Femur (tissue), 1 donor: ENCODE measurements at regions not wholly inside any gene's neighbourhood (a gene's known extent, or its start where the extent isn't known, plus 50 kb on each side); places are given as distances from the start of the nearest gene placed in this dataset.
A peak's percentile ranks its signal among the peaks of the same experiment; 100 is the strongest.

Source experiments
- DNase-seq: peaks from one replicate; pipeline ENCODE4 v3.0.0-alpha.2; 2017

DNA sequence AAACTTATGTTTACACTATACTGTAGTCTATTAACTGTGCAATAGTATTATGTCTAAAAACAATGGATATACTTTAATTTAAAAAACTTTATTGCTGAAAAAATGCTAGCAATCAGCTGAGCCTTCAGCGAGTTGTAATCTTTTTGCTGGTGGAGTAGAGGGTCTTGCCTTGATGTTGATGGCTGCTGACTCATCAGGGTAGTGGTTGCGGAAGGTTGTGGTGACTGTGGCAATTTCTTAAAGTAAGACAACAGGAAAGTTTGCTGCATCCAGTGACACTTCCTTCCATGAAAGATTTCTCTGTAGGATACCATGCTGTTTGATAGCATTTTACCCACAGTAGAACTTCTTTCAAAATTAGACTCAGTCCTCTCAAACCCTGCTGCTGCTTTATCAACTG, 234.7 kb upstream of the CSF3R start:
- no peak for DNase-seq

DNA sequence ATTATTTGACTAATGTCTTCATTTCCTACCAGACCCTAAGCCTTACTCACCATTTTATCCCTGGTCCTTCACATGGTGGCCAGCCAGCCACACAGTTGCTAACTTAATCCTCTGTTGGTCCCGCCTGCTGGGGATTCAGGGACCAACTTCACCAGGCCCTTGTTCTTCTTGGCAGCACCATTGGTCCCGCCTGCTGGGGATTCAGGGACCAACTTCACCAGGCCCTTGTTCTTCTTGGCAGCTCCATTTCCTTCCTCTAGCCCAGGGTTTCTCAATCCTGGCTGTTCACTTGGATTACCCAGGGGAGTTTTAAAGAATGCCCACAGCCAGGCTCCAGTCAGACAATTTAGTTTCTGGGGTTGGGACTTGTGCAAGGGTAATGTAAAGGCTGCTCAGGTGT, 233.1 kb upstream of the CSF3R start:
- no peak for DNase-seq

DNA sequence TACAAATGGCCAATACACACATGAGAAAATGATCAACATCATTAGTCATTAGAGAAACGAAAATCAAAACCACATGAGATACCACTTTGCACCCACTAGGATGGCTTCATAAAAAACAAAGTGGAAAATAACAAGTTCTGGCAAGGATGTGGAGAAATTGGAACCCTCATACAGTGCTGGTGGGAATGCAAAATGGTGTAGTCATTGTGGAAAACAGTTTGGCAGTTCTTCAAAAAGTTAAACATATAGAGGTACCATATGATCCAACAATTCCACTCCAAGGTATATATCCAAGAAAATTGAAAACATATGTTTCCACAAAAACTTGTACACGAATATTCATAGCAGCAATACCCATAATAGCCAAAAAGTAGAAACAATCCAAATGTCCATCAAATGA, 231.6 kb upstream of the CSF3R start:
- no peak for DNase-seq

DNA sequence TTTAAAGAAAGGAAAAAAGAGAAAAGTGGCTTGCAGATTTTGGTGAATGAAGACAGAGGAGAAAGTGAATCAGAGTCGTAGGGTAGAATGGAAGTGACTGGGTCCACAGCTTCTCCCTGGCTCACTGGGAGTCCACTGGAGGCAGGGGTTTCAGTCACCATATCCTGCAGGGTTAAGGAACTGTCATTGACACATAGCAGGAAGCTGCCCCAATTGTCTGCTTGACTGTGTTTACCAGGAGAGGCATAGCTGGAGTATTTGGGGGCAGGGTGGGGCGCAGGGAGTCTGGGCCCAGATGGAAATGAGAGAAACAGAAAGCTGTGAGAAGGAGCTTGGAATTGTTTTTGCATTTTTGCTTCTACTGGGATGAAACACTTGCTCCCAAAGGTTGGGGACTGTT, 228.8 kb upstream of the CSF3R start:
- no peak for DNase-seq

DNA sequence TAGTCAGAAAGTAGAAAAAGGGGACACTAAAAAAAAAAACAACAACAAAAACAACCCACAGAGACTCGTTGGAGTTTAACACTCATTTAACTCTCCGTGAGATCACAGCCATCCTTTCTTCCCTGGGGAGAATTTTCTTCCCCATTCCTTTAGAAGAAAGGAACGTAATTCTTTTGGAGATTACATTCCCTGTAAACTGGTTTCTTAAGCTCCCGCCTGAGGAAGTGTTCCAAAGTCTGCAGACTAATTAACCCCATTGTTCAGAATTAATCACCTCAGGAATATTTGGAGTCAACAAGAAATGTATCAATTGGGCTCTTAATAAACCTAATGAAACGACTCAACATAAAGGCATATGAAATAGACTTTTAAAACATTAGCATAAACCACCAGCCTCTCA, 228.2 kb upstream of the CSF3R start:
- no peak for DNase-seq

DNA sequence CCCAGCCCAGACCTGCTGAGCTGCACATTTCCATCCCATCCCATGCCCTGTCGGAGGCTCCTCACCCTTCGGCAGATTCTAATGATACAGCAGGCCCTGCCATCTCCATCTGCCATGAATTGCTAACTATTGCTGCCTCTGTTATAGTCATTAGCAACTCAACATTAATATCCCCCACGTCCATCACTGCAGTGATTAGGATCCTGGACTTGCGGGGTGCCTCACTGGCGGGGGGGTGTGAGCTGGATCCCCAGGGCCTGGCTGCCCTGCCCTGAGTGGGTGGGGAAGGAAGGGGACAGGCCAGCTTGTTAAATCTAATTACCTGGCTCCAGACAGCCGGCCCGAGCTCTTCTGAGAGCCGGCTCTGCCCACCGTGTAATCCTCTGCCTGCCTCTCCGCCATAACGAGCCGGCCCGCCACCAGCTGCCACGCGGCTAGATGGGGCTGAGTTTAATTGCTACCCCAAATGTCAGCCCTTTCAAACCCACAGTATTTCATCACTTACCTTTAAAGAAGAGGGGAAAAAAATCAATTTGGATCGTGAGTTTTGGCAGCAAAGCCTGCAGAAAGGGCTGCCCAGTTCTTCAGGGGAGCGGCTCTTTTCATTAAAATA, 227.3 kb upstream of the CSF3R start:
- peak; percentile 48 for DNase-seq

DNA sequence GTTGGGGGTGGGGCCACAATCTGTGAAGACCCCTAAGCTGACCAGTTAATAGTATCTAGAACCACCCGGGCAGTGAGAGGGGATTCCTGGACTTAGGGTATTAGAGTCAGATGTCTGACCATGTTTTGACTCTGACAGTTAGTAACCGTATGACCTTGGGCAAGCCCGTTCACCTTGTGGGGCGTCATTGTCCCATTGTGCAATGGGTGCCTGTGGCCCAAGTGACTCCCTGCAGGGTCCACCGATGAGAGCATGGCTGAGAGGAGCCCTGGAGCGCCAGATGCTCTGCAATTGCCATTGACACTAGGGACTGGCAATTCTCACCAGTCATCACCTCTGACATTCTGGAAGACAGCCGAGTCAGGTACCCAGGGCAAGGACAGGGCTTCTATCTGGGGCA, 225.9 kb upstream of the CSF3R start:
- DNase-seq, result no peak

DNA sequence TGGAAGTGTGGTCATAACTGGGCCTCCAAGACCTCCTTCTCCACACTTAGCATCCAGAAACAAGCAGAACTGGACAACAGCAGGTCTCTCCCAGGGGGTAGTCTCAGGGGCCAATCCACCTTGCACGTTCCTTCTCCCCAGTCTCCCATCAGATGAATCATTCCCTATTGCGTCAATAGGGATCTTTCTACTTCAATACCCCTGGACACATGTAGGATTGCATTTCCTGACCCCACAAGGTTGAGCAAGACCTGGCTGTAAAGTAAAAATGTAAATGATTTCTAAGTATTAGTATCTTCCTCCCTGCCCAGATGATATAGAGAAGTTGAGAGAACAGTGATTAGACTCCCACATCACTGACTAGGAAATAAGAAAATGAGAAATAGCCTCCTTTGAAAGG, 224.5 kb upstream of the CSF3R start:
- DNase-seq, result no peak

DNA sequence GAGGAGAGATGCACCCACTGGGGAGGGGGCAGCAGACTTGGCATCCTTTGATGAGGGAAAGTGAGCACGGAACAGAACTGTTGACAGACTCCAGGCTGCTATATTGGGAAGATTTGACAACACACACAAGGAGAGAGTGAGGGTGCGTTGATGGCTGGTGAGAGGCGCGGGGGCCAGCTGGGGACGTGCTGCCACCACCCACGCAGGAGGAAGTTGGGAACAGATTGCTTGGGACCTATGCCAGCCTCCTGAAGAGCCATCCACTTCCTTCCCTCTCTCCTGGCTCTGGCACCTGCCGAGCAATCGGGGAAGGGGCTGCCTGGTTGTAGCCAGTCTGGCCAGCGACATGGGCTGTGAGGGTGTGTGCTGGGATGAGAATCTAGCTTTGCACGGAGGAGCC, 223.7 kb upstream of the CSF3R start:
- no peak for DNase-seq

DNA sequence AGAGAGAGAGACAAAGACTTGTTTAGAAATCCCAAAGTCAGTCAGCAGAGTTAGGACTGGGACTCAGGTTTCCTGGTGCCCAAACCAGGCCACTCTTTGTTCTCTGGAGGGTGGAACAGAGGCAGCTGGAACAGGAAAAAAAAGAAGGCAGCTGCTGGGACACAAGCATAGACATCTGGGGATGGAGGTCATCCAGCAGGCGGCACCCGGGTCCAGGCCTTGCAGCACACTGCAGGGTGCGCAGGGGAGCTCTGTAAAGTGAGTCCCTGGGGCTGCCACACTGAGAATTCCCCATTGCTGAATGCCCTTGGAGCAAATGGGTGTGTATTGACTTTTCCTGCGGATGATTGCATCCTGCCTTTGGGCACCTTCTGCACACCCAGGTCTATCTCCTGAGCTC, 222.9 kb upstream of the CSF3R start:
- DNase-seq, result no peak

DNA sequence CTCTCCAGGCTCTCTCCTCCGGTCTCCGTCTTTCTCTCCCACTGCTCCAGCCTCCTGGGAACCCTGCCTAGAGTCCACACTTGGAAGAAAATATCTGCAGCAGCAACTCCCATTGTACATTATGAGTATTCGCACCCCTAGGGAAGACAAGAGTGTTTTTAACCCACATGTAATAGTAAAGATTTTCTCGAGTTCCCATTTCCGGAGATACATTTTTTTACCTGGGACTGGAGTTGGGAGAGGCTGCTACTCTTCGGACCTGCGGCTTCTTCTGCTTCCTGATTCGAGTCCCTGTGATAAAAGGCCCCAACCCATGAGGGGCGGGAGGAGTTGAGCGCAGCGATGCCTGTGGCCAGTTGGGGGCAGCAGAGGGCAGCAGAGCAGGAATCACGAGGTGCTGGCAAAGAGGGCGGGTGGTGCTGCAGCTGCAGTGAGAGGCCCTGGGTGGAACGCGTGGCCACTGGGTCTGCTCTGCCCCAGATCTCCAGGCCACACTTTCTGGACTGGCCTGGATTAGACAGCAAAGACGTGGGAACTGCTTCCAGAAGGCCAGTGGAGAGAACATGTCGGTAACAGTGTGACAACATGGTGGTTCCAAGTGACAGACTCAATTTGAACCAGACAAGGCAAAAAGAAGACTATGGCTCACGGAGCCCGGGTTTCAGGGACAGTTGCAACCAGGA, 221.0 kb upstream of the CSF3R start:
- peak; percentile 86 for DNase-seq

DNA sequence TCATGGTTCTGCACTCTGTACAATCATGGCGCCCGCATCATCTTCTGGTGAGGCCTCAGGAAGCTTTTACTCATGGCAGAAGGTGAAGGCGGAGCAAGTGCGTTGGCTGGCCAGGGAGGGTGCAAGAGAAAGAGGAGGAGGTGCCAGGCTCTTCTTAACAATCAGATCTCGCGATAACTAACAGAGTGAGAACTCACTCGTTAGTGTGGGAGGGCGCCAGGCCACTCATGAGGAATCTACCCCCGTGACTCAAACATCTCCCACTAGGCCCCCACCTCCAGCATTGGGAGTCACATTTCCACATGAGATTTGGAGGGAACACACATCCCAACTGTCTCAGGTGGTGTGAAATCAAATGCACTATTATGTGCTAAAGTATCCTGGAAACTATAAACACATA, 220.2 kb upstream of the CSF3R start:
- DNase-seq, result no peak

DNA sequence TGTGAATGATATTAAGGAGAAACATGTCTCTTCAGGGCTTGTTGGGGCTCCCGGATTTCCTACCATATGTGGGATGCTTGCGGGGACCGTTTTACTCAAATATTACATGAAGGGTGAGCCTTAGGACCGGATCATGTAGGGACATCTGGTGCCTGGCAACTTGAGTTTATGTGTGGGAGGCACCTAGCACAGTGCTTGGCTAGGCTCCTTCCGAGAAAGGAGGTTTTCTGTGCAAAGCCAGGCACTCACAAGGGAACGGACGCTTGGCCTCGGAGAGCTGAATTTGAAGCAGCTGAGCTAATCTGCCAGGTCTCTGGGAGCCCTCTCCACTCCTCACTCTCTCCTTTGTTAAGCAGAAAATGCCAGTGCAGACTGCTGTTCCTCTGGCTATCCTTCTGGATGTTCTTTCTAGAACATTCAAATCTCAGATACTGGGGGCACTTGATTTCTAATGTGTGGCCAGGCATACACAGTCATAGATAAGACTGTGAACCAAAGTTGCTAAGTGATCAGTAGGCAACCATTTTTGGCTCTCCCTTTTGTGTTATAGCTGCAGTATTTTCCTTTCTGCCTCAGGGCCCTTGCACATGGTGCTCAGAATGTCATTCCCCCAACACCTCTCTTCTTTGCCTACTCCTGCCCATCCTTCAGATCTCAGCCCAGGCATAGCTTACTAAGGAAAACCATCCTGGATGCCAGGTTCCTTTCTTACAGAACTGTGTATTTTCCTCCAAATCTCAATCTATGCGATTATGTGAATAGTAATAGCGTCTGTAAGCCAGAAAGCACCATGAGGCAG, 216.6 kb upstream of the CSF3R start:
- no peak for DNase-seq

DNA sequence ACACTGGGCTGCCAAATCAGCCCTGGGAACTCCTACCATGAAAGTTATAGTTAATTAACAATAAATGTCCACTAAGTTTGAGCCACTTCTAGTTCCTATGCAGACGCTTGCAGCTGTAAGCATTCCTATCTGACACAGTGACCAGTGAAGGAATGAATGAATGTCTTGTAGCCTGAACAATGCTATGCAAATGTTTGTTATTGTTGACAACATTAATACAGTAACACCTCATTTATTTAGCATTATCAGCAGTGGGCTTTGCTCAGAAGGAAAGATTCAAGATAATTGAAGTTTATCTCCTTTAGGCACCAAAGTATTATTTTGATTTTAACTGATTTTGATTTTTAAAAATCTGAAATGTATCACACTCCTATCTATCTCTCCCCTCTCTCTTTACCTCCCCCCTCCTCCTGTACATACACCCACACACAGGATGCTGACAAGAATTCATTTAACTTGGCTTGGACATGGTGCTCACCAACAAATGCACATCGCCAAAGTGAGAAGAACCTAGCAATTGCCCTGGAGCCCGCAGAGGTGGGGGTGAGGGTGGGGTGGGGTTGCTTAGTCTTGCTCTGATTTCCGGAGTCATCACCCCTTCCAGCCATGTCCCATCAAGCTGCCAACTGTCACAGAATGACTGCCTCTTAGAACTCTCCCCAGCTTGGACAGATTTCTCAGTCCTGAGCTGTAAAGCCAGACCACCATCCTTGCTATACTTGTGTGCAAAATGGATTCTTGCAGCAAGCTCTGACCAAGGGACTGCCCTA, 215.3 kb upstream of the CSF3R start:
- DNase-seq, result no peak

DNA sequence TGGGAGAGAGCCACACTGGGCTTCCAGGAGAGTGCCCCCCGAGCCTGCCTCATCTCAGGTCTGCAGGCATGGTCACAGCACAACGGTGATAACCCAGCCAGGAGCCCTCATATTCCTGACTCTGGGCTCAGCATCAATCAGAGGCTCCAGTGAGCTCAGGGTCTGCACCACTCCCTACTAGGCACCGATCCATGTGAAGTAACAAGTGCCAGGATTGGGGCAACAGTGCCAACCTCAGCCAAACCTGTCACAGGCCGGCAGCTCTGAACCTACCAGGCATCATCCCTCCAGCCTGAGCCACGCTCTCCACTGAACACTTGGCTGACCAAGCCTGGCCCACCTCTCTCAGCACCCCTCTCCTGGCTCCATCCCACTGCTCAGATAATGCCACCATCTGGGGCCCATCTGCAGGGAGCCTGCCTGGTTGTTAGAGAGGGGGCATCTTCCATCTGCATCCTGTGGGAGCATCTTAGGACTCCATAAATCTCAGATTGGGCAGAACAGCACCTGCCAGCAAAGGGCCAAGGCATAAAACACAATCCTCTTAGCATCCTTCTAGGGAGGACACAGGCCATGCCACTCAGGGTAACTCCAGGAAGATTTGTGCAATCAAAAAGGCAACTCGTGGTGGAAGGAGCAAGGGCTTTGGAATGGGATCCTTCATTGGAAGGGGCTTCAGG, 213.7 kb upstream of the CSF3R start:
- no peak for DNase-seq

DNA sequence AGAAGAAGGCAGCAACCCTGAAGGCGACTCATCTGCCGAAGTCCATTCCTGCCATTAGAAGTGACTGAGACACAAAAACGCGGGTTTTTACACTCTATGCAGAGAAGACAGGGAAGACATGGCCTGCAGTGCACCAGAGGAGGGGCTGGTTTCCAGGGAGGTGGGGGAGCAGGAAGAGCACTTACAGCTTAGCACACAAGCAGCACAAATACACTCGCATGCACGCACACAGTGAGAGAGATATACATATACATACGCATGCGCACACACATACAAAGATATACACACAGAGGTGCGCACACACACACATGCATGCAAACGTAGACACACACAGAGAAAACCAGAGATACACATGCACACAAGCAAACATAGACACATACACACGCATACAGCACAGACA, 210.9 kb upstream of the CSF3R start:
- DNase-seq, result no peak

DNA sequence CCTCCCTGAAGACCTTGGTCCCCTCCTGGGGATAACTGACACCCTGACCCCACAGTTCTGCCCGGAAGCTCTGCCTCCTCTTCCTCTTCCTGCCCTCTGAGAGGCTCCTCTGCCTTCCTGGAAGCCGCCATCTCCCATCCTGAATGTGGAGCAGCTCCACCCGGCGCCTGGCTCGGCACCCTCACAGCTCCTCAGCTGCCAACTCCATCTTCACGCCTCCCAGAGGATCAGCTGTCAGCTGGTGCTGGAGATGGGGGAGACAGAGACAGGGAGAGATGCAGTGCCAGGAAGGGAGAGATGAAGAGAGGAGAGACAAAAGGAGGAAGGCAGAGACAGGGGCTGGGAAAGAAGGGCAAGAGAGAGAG, 210.4 kb upstream of the CSF3R start:
- no peak for DNase-seq

DNA sequence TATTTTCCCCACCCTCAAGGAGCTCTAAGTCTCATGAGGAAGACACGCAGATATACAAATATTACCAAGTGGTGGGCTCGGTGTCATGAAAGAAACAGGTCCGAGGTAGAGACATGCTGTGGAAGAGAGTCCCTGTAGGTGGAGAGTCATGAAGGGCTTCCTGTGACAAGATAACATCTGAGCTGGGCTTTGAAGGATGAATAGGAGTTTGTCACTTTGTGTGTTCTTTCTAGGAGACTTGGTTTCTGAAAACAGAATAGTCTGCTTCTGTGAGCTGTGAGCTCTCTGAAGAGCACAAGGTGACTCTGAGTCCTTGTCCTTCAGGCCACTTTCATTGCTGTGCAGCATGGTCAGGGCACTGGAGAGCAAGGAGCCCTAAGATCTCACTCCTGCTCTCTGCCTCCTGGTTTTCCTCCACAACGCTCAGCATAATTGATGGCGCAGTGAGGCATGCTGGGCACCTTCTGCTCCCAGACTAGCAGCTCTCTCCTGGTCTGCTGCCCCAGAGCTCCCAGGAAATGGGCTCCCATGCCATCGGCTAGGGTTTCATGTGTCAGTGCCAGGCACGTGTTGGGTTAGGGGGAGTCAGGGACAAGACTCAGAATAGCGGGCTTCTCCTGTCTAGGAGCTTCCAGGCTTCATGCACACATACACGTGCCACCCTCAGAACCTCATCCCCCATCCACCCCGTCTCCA, 209.9 kb upstream of the CSF3R start:
- no peak for DNase-seq

DNA sequence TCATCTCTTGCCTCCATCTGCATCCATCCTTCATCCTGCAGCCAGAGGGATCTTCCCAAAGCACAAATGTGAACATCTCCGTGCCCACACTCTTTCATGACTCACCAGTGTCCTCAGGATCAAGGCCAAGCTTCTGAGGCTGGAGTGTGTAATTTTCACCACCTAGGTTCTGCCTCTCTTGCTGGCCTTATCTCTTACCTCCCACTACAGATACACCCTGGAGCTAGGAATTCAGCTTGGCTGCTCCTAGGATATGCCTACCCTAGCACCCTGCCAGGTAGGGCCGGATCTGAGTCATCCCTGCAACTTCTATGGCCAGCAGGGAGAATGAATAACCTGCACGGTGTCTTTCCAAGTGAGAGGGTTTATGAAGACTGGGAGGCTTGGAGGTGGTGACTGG, 208.7 kb upstream of the CSF3R start:
- DNase-seq, result no peak

DNA sequence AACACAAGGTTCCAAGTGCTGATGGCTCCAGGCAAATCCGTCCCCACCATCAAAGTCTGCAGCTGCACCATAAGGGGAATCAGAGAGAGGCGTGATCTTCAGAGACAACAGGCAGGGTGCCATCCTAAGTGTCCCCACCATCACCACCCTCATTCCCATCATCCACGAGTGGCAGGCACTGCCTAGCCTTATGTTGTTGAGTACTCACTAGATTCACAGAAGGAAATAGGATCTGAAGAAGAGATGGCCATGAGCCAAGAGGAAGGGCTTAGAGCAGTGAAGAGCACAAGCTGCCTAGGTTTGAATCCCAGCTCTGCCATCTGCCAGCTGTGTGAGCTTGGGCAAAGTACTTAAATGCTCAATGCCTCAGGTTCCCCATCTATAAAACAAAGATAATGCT, 207.3 kb upstream of the CSF3R start:
- DNase-seq, result no peak

DNA sequence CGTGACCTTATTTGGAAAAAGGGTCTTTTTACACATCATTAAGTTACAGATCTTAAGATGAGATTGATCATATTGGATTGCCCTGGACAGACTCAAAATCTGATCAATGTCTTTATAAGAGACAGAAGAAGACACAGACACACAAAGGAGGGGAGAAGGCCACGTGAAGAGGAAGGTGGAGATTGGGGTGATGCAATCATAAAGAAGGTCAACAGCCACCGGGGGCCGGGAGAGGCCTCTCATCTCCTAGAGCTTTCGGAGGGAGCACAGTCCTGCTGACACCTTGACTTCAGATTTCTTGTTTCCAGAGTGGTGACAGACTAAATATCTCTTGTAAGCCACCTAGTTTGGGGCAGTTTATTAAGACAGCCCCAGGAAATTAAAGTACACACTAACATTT, 204.6 kb upstream of the CSF3R start:
- DNase-seq, result no peak

DNA sequence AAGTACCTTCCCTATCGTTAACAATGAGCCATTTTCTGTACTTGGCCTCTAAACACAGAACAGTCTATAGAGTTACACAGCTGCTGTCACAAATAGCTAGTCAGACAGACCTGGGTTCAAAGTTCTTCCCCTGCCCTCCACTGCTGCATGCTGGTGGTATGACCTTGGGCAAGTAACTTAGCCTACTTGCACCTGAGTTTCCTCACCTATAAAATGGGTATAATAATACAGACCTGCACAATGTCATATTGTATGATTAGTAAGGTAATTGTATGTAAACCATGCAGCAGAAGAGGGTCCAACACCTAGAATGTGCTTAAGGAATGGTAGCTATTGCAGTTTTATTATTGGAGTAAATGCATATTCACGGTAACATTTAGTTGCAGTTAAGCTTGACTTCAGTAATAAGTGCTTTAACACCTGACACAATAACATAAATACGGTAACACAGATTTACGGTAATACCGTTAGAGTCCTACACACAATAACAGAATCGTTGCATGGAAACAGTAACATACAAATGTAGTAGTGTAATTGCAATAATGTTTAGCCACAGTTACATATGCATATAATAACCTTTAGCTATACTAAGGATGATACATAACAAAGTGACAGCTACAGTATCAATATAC, 193.3 kb upstream of the CSF3R start:
- no peak for DNase-seq
